Pancreas (tissue), 10 donors: ENCODE measurements at regions not wholly inside any gene's neighbourhood (a gene's known extent, or its start where the extent isn't known, plus 50 kb on each side); places are given as distances from the start of the nearest gene placed in this dataset.
A peak's percentile ranks its signal among the peaks of the same experiment; 100 is the strongest.
"Not testable (repeated sequence)": the region's sequence is repeated elsewhere in the genome, so short reads cannot be mapped to it uniquely, and the experiment has no call there.

ENCODE experiments used
- ATAC-seq, 4 donors: fragments of 200-7000 bp; cut with Tn5 transposase; one replicate each; pipeline versions ENCODE4 v1.8.0 to v1.9.1; 2020; ENCODE audit warnings: mild to moderate bottlenecking in 4 of 4, moderate library complexity in 4 of 4
- DNase-seq, 6 donors: peaks; one replicate each; pipeline ENCODE4 v3.0.0-alpha.2; 2020
- FAIRE-seq: peaks from 2 replicates; lab custom pipeline; 2012; peaks lifted over from hg19 to GRCh38; lab: Jason Lieb, UNC
- H3K27ac ChIP-seq, 4 donors: fragments of 200-600 bp; sonication (generic); 1 replicate in 3 of 4; 2 replicates in 1 of 4; pipeline versions ENCODE4 v1.5.0 to v1.8.0; 2020
- H3K27me3 ChIP-seq, 4 donors: fragments of 200-600 bp; one replicate each; pipeline ENCODE4 v1.8.0; 2021
- H3K36me3 ChIP-seq, 3 donors: fragments of 200-600 bp; sonication (generic) in 1 of 3; one replicate each; pipeline versions ENCODE4 v1.5.0 to v1.8.0; 2020 to 2021
- H3K4me1 ChIP-seq, 3 donors: fragments of 200-600 bp; one replicate each; pipeline ENCODE4 v1.8.0; 2021
- H3K4me3 ChIP-seq, 4 donors: fragments of 200-600 bp; sonication (generic) in 2 of 4; one replicate each; pipeline versions ENCODE4 v1.5.0 to v1.8.0; 2020 to 2021
- H3K9me3 ChIP-seq, 4 donors: fragments of 200-600 bp; one replicate each; pipeline ENCODE4 v1.8.0; 2021
- WGBS, 2 donors: extraction: QIAGEN DNeasy Blood & Tissue Kit; methylation state at CpG; one replicate each; pipeline ENCODE4 v1.1.7; 2013; 5-methylcytosine and 5-hydroxymethylcytosine counted together
- intact Hi-C, 3 donors: fragments of 100-400 bp; cut with DNase I; formaldehyde crosslinking; loops; one replicate each; pipeline versions ENCODE4 v1.11.1 to v1.14.2; 2022
- TF ChIP-seq, protein P1 (sequence below), 4 donors: fragments of 200-600 bp; sonication (generic) in 3 of 4; IDR thresholded peaks; one replicate each; pipeline versions ENCODE4 v1.5.0 to v1.8.0; 2021; ENCODE audit warnings: antibody characterized with exemption in 4 of 4
- donor health status: healthy with polysubstance abuse.
- donor health status: DM: no; HTN: no; CAD: no; lungs with moderate emphysema.
- donor health status: DM: no; HTN: no; CAD: no.
- donor health status: control.
- donor health status: control.
- donor health status: Bipolar disorder and iron deficiency.
- donor health status: DM: yes; HTN: yes; CAD: no.
- donor health status: DM: no; HTN: no; CAD: no.
- donor health status: DM: no; HTN: no; CAD: no.
- donor health status: DM: yes; HTN: yes; CAD: no.

DNA sequence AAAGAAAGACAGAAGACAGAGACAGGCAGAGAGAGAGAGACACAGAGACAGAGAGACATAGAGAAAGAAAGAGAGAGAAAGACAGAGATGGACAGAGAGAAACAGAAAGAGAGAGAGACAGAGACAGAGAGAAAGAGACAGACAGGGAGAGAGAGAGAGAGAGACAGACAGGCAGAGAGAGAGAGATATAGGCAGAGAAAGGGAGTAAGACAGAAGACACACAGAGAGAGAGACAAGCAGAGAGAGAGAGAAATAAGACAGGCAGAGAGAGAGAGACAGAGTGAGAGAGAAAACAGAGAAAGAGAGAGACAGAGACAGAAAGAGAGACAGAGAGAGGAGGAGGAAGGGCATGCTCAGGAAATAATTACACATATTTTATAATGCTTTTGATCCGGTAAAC lies 758.3 kb upstream of the DEFB115 start:
- Histone ChIP-seq H3K27me3 (no peaks in the 10 kb centered on the region), H3K9me3 (no peaks in the 10 kb centered on the region), H3K4me3 (no peak overlapping the region), H3K4me1 (no peaks in the 10 kb centered on the region), H3K27ac (no peak overlapping the region), H3K36me3 (no peaks in the 10 kb centered on the region)
- FAIRE-seq (no peak), ATAC-seq (no peak), DNase-seq (no peak)
- TF ChIP-seq, protein P1, sequence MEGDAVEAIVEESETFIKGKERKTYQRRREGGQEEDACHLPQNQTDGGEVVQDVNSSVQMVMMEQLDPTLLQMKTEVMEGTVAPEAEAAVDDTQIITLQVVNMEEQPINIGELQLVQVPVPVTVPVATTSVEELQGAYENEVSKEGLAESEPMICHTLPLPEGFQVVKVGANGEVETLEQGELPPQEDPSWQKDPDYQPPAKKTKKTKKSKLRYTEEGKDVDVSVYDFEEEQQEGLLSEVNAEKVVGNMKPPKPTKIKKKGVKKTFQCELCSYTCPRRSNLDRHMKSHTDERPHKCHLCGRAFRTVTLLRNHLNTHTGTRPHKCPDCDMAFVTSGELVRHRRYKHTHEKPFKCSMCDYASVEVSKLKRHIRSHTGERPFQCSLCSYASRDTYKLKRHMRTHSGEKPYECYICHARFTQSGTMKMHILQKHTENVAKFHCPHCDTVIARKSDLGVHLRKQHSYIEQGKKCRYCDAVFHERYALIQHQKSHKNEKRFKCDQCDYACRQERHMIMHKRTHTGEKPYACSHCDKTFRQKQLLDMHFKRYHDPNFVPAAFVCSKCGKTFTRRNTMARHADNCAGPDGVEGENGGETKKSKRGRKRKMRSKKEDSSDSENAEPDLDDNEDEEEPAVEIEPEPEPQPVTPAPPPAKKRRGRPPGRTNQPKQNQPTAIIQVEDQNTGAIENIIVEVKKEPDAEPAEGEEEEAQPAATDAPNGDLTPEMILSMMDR (IDR thresholded peaks at IDR 0.05) = no peak
- intact Hi-C loops = no loop called here
- 33 to 46% methylated on average over 1 of the region's 1 CpG for WGBS, 2 donors

DNA sequence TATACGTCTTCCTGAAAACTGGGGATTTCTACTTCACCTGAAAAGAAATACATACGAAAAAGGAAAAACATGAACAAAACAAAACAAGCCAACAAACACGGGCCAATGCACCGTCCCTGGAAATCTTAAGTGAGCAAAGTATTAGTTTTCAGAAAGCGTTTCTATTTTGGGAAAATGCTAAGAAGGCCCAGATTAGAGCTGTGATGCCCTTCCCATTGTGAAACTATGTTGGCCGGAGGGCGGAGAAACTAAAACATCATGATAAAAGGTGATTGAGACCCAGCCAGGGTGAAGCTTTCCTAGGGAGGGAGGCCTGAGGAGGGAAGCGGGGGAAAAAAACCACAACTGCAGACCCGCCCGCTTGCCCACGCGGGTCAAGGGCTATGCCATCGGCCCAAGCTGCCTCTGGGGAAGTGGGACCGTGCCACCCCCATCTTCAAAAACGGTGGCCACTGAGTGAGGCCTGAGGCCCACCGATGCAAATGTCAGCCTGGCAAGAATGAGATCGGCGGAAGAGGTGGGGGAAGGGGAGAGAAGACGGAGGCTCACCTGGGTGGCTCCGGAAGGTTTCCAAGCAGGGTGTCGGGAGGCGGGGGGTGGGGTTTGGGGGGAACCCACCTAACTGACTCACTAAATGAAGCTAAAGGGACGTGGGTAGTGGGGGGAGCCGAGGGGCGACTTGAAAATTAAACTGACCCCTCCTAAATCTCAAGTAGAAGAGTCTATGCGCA lies 757.6 kb upstream of the DEFB115 start:
- H3K36me3 ChIP-seq, H3K27me3 ChIP-seq, ATAC-seq, H3K4me1 ChIP-seq, H3K4me3 ChIP-seq, FAIRE-seq, H3K9me3 ChIP-seq, H3K27ac ChIP-seq, intact Hi-C loops: not testable (repeated sequence)
- DNase-seq = peak in 1 of 6 donors; percentile 22
- 18 to 31% methylated on average over 22 to 25 of the region's 26 CpGs for WGBS, 2 donors

DNA sequence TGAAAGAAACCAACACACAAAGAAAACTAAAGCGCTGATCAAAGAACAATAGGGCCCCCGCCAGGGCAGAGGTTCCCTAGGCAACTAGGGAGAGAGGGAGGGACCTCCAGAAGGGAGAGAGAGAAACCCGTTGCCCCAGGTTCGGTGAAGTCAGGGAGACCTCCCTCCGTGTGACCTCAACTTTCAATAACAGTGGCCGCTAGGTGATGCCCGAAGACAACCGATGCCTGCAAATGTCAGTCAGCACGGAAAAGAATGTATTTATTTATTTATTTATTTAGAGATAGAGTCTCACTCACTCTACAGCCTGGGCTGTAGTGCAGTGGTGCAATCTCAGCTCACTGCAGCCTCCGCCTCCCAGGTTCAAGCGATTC lies 757.0 kb upstream of the DEFB115 start:
- H3K27me3 ChIP-seq, H3K9me3 ChIP-seq, intact Hi-C loops, H3K27ac ChIP-seq, H3K4me3 ChIP-seq, H3K4me1 ChIP-seq, FAIRE-seq, H3K36me3 ChIP-seq: not testable (repeated sequence)
- DNase-seq = peak in 2 of 6 donors; percentile 16 to 30
- 10 to 27% methylated on average over 11 of the region's 11 CpGs for WGBS, 2 donors
- TF ChIP-seq, protein P1 (IDR thresholded peaks at IDR 0.05) = peak in 1 of 4 donors; percentile 25
- ATAC-seq = peak in 2 of 4 donors; percentile 34 to 55

DNA sequence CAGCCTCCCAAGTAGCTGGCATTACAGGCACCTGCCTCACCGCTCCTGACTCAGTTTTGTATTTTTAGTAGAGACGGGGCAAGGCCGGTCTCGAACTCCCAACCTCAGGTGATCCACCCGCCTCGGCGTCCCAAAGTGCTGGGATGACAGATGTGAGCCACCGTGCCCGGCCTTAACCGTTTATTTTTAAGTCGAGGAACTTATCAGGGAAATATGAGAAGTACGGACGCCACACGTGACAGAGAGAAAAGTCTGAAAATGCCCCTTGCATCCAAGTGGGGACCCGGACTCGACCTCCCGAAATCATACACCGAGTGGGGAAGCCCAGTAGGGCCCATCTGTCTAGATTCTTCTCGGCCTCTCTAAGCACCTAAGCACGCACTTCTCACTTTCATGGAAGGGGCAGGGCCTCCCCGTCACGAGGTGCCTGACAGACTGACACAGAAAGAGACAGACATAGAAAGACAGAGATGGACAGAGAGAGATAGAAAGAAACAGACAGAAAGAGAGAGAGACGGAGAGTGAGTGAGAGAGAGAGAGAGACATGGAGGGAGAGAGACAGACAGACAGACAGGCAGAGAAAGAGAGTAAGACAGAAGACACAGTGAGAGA lies 756.5 kb upstream of the DEFB115 start:
- DNase-seq (peak in 1 of 6 donors; percentile 9), ATAC-seq (no peak), FAIRE-seq (no peak)
- TF ChIP-seq, protein P1 (IDR thresholded peaks at IDR 0.05) = no peak
- Histone ChIP-seq H3K9me3 (no peaks in the 10 kb centered on the region), H3K27ac (no peak overlapping the region), H3K27me3 (no peaks in the 10 kb centered on the region), H3K4me1 (no peaks in the 10 kb centered on the region), H3K36me3 (no peaks in the 10 kb centered on the region), H3K4me3 (no peak overlapping the region)
- WGBS, 2 donors = 56 to 60% methylated on average over 23 of the region's 23 CpGs
- intact Hi-C loops = no loop called here

DNA sequence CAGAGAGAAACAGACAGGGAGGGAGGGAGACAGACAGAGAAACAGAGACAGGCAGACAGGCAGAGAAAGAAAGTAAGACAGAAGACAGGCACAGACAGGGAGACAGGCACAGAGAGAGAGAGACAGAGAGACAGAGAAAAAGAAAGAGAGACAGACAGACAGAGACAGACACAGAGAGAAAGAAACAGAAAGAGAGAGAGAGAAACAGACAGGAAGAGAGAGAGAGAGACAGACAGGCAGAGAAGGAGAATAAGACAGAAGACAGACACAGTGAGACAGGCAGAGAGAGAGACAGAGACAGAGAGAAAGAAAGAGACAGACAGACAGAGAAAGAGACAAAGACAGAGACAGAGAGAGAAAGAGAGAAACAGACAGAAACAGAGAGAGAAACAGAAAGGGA lies 754.8 kb upstream of the DEFB115 start:
- no peak for DNase-seq
- no peak overlapping the region for H3K27ac ChIP-seq
- H3K27me3 ChIP-seq = no peaks in the 10 kb centered on the region
- TF ChIP-seq, protein P1 (IDR thresholded peaks at IDR 0.05) = no peak
- no peak for FAIRE-seq
- ATAC-seq = no peak
- H3K4me1 ChIP-seq = no peaks in the 10 kb centered on the region
- H3K36me3 ChIP-seq = no peaks in the 10 kb centered on the region
- H3K9me3 ChIP-seq = no peaks in the 10 kb centered on the region
- intact Hi-C loops = no loop called here
- no peak overlapping the region for H3K4me3 ChIP-seq

DNA sequence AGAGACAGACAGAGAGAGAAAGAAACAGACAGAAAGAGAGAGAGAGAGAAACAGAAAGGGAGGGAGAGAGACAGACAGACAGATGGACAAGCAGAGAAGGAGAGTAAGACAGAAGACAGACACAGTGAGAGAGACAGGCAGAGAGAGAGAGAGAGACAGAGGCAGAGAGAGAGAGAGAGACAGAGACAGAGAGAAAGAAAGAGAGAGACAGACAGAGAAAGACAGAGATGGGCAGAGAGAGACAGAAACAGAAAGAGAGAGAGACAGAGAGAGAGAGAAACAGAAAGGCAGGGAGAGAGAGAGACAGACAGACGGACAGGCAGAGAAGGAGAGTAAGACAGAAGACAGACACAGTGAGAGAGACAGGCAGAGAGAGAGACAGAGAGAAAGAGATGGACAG lies 754.3 kb upstream of the DEFB115 start:
- FAIRE-seq, H3K4me1 ChIP-seq, H3K36me3 ChIP-seq, ATAC-seq, H3K27me3 ChIP-seq, H3K27ac ChIP-seq, H3K4me3 ChIP-seq, intact Hi-C loops, H3K9me3 ChIP-seq, DNase-seq: not testable (repeated sequence)
- WGBS, 2 donors = 14 to 23% methylated on average over 1 of the region's 1 CpG
